Vagina (tissue), 2 donors: ENCODE measurements at regions not wholly inside any gene's neighbourhood (a gene's known extent, or its start where the extent isn't known, plus 50 kb on each side); places are given as distances from the start of the nearest gene placed in this dataset.
"Not testable (repeated sequence)": the region's sequence is repeated elsewhere in the genome, so short reads cannot be mapped to it uniquely, and the experiment has no call there.

ENCODE experiments used
- DNase-seq, 2 donors: peaks; one replicate each; pipeline ENCODE4 v3.0.0-alpha.2; 2017; ENCODE audit errors: extremely low spot score in 2 of 2
- H3K27ac ChIP-seq: fragments of 200-600 bp; sonication (generic); one replicate; pipeline ENCODE4 v1.5.1; 2019
- H3K27me3 ChIP-seq: fragments of 200-600 bp; sonication (generic); one replicate; pipeline ENCODE4 v1.5.1; 2019
- H3K36me3 ChIP-seq, 2 donors: fragments of 200-600 bp; sonication (generic); one replicate each; pipeline ENCODE4 v1.5.1; 2017 to 2019
- H3K4me1 ChIP-seq: fragments of 200-600 bp; sonication (generic); one replicate; pipeline ENCODE4 v1.5.1; 2019
- H3K4me3 ChIP-seq, 2 donors: fragments of 200-600 bp; sonication (generic); 1 replicate in 1 of 2; 2 replicates in 1 of 2; pipeline ENCODE4 v1.5.1; 2016 to 2019
- H3K9me3 ChIP-seq: fragments of 200-600 bp; sonication (generic); one replicate; pipeline ENCODE4 v1.5.1; 2019
- POLR2A ChIP-seq, 2 donors: fragments of 450-650 bp; IDR thresholded peaks; one replicate each; pipeline ENCODE4 v1.6.1; 2017; ENCODE audit warnings: antibody characterized with exemption in 2 of 2, mild to moderate bottlenecking in 2 of 2, moderate library complexity in 2 of 2
- POLR2AphosphoS5 ChIP-seq, 2 donors: sonication (generic); formaldehyde crosslinking; IDR thresholded peaks; one replicate each; pipeline ENCODE4 v1.9.0; 2017; ENCODE audit warnings: antibody characterized with exemption in 2 of 2, mild to moderate bottlenecking in 2 of 2, low read depth in 1 of 2; ENCODE audit not compliant: insufficient read depth in 1 of 2
- intact Hi-C: fragments of 100-400 bp; cut with DNase I; formaldehyde crosslinking; loops from one replicate; pipeline ENCODE4 v1.15.1; 2023
- TF ChIP-seq, protein P1 (sequence below), 3 experiments: fragments of 450-650 bp in 2 of 3; fragments of 200-600 bp in 1 of 3; sonication (generic) in 1 of 3; IDR thresholded peaks; one replicate each; pipeline ENCODE4 v1.5.1; 2017 to 2019; ENCODE audit warnings: antibody characterized with exemption in 3 of 3, mild to moderate bottlenecking in 2 of 3, moderate library complexity in 2 of 3

DNA sequence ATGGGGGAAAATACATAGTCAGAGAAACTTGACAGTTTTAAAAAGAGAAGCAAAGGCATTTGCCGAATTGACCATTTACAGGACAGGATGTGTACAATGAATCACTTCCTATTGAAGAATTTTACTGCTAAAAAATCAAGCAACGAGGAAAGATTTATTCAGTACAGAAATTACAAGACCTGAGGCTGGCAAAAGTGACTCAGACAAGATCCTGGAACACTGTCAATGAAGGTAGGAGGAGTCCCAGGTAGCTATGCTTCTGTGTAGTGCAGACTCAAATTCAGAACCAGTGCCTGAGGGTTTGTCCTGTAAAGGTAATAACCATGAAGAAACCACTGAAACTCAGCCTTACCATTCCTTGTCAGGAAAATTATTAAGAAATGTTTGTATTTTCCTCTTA lies 120.9 kb downstream of the ZMAT3 start:
- H3K4me3 ChIP-seq, result no peak overlapping the region
- intact Hi-C loops, result no loop called here
- TF ChIP-seq, protein P1, sequence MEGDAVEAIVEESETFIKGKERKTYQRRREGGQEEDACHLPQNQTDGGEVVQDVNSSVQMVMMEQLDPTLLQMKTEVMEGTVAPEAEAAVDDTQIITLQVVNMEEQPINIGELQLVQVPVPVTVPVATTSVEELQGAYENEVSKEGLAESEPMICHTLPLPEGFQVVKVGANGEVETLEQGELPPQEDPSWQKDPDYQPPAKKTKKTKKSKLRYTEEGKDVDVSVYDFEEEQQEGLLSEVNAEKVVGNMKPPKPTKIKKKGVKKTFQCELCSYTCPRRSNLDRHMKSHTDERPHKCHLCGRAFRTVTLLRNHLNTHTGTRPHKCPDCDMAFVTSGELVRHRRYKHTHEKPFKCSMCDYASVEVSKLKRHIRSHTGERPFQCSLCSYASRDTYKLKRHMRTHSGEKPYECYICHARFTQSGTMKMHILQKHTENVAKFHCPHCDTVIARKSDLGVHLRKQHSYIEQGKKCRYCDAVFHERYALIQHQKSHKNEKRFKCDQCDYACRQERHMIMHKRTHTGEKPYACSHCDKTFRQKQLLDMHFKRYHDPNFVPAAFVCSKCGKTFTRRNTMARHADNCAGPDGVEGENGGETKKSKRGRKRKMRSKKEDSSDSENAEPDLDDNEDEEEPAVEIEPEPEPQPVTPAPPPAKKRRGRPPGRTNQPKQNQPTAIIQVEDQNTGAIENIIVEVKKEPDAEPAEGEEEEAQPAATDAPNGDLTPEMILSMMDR (IDR thresholded peaks at IDR 0.05), result no peak
- no peaks in the 10 kb centered on the region for H3K27me3 ChIP-seq
- no peak overlapping the region for H3K27ac ChIP-seq
- no peaks in the 10 kb centered on the region for H3K9me3 ChIP-seq
- H3K36me3 ChIP-seq, result no peaks in the 10 kb centered on the region
- DNase-seq, result no peak
- no peaks in the 10 kb centered on the region for H3K4me1 ChIP-seq

- H3K4me3 ChIP-seq, result no peak overlapping the region
- no peak overlapping the region for H3K27ac ChIP-seq
- no peaks in the 10 kb centered on the region for H3K4me1 ChIP-seq
- no peaks in the 10 kb centered on the region for H3K36me3 ChIP-seq
- no peaks in the 10 kb centered on the region for H3K9me3 ChIP-seq
- TF ChIP-seq POLR2AphosphoS5 (IDR thresholded peaks at IDR 0.05; ENCODE audit: insufficient read depth in 1 of 2, low read depth in 1 of 2), result no peak
- TF ChIP-seq POLR2A (IDR thresholded peaks at IDR 0.05), result no peak
- TF ChIP-seq, protein P1 (IDR thresholded peaks at IDR 0.05), result no peak
- intact Hi-C loops, result no loop called here
- H3K27me3 ChIP-seq, result no peaks in the 10 kb centered on the region
- DNase-seq, result no peak
These were observed 121.7 kb downstream of the ZMAT3 start for GRCh38 chr3:178949896-178950295.

GRCh38 chr3:178948546-178948945 lies 123.1 kb downstream of the ZMAT3 start:
- H3K36me3 ChIP-seq, result no peaks in the 10 kb centered on the region
- H3K27me3 ChIP-seq, result no peaks in the 10 kb centered on the region
- no peak for DNase-seq
- no peak overlapping the region for H3K4me3 ChIP-seq
- intact Hi-C loops, result no loop called here
- H3K9me3 ChIP-seq, result no peaks in the 10 kb centered on the region
- H3K4me1 ChIP-seq, result no peaks in the 10 kb centered on the region
- TF ChIP-seq POLR2AphosphoS5 (IDR thresholded peaks at IDR 0.05; ENCODE audit: insufficient read depth in 1 of 2, low read depth in 1 of 2), result no peak
- TF ChIP-seq POLR2A (IDR thresholded peaks at IDR 0.05), result no peak
- TF ChIP-seq, protein P1 (IDR thresholded peaks at IDR 0.05), result no peak
- H3K27ac ChIP-seq, result no peak overlapping the region

GRCh38 chr3:178947738-178948137 lies 123.9 kb downstream of the ZMAT3 start:
- Histone ChIP-seq H3K27me3 (no peaks in the 10 kb centered on the region), H3K4me1 (no peaks in the 10 kb centered on the region), H3K36me3 (no peaks in the 10 kb centered on the region), H3K4me3 (no peak overlapping the region), H3K27ac (no peak overlapping the region), H3K9me3 (no peaks in the 10 kb centered on the region)
- TF ChIP-seq POLR2AphosphoS5 (IDR thresholded peaks at IDR 0.05; ENCODE audit: insufficient read depth in 1 of 2, low read depth in 1 of 2), result no peak
- TF ChIP-seq, protein P1 (IDR thresholded peaks at IDR 0.05), result no peak
- no peak for TF ChIP-seq POLR2A (IDR thresholded peaks at IDR 0.05)
- intact Hi-C loops, result no loop called here
- DNase-seq, result no peak

DNA sequence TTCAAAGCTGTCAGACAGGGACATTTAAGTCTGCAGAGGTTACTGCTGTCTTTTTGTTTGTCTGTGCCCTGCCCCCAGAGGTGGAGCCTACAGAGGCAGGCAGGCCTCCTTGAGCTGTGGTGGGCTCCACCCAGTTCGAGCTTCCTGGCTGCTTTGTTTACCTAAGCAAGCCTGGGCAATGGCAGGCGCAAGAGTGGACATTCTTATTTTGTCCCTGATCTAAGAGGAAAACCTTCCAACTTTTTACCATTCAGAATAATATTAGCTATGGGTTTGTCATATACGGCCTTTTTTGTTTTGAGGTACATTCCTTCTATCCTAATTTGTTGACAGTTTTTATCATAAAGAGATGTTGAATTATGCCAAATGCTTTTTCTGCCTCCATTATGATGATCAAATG lies 129.3 kb downstream of the ZMAT3 start:
- not testable (repeated sequence) for DNase-seq

GRCh38 chr3:178930116-178930515 lies 141.5 kb downstream of the ZMAT3 start:
- Histone ChIP-seq H3K4me1 (no peaks in the 10 kb centered on the region), H3K36me3 (no peaks in the 10 kb centered on the region), H3K9me3 (no peaks in the 10 kb centered on the region), H3K4me3 (no peak overlapping the region), H3K27me3 (no peaks in the 10 kb centered on the region), H3K27ac (no peak overlapping the region)
- no peak for TF ChIP-seq POLR2A (IDR thresholded peaks at IDR 0.05)
- TF ChIP-seq, protein P1 (IDR thresholded peaks at IDR 0.05), result no peak
- TF ChIP-seq POLR2AphosphoS5 (IDR thresholded peaks at IDR 0.05; ENCODE audit: insufficient read depth in 1 of 2, low read depth in 1 of 2), result no peak
- intact Hi-C loops, result no loop called here
- no peak for DNase-seq

More for the DNA sequence above, 129.3 kb downstream of the ZMAT3 start:
- H3K27ac ChIP-seq, H3K36me3 ChIP-seq, H3K4me1 ChIP-seq, H3K27me3 ChIP-seq, intact Hi-C loops, H3K4me3 ChIP-seq, H3K9me3 ChIP-seq: not testable (repeated sequence)
